Neural progenitor cell (in vitro differentiated cells): ENCODE measurements at regions not wholly inside any gene's neighbourhood (a gene's known extent, or its start where the extent isn't known, plus 50 kb on each side); places are given as distances from the start of the nearest gene placed in this dataset.

Experiments
- DNase-seq: peaks from one replicate; pipeline ENCODE4 v3.0.0-alpha.2; 2016; ENCODE audit warnings: low spot score
- H2AFZ ChIP-seq: fragments of 200-600 bp; sonication (generic); replicated peaks from 2 replicates; pipeline ENCODE4 v1.6.1; 2016; ENCODE audit warnings: antibody characterized with exemption
- H3F3A ChIP-seq: fragments of 200-600 bp; sonication (generic); 2 replicates; pipeline ENCODE4 v1.6.1; 2016; ENCODE audit warnings: antibody characterized with exemption, low read depth
- H3K27ac ChIP-seq: fragments of 200-600 bp; sonication (generic); 2 replicates; pipeline ENCODE4 v1.5.1; 2016; ENCODE audit warnings: mild to moderate bottlenecking
- H3K27me3 ChIP-seq: fragments of 200-600 bp; sonication (generic); 2 replicates; pipeline ENCODE4 v1.6.1; 2016; ENCODE audit warnings: mild to moderate bottlenecking, moderate library complexity
- H3K36me3 ChIP-seq: fragments of 200-600 bp; sonication (generic); 2 replicates; pipeline ENCODE4 v1.5.1; 2016
- H3K4me1 ChIP-seq: fragments of 200-600 bp; sonication (generic); 2 replicates; pipeline ENCODE4 v1.6.1; 2016; ENCODE audit warnings: mixed run types
- H3K4me2 ChIP-seq: fragments of 200-600 bp; sonication (generic); 2 replicates; pipeline ENCODE4 v1.6.1; 2016
- H3K4me3 ChIP-seq: fragments of 200-600 bp; sonication (generic); 2 replicates; pipeline ENCODE4 v1.5.1; 2016
- H3K79me2 ChIP-seq: fragments of 200-600 bp; sonication (generic); 2 replicates; pipeline ENCODE4 v1.6.1; 2016; ENCODE audit warnings: low read depth
- H3K9ac ChIP-seq: fragments of 200-600 bp; sonication (generic); 2 replicates; pipeline ENCODE4 v1.6.1; 2016
- H3K9me3 ChIP-seq: fragments of 200-600 bp; sonication (generic); 2 replicates; pipeline ENCODE4 v1.5.1; 2016; ENCODE audit warnings: low read depth
- H4K20me1 ChIP-seq: fragments of 200-600 bp; sonication (generic); 2 replicates; pipeline ENCODE4 v1.6.1; 2016; ENCODE audit warnings: low read depth
- H3K27ac Mint-ChIP-seq: 3 replicates; pipeline ENCODE4 v1.8.0; 2021; ENCODE audit warnings: mixed read lengths
- H3K27me3 Mint-ChIP-seq: 2 replicates; pipeline ENCODE4 v1.8.0; 2022; ENCODE audit warnings: low read depth, mild to moderate bottlenecking, inconsistent platforms, moderate library complexity, mixed read lengths; ENCODE audit not compliant: insufficient read depth
- H3K36me3 Mint-ChIP-seq: 3 replicates; pipeline ENCODE4 v1.8.0; 2021; ENCODE audit warnings: mixed read lengths
- H3K4me1 Mint-ChIP-seq: 3 replicates; pipeline ENCODE4 v1.8.0; 2021; ENCODE audit warnings: mixed read lengths
- H3K4me3 Mint-ChIP-seq: 3 replicates; pipeline ENCODE4 v1.8.0; 2021; ENCODE audit warnings: mild to moderate bottlenecking, moderate library complexity, mixed read lengths
- H3K9me3 Mint-ChIP-seq: 3 replicates; pipeline ENCODE4 v1.8.0; 2020; ENCODE audit warnings: mixed read lengths
- EZH2 ChIP-seq: fragments of 200-600 bp; sonication (generic); IDR thresholded peaks from 2 replicates; pipeline ENCODE4 v1.6.1; 2017; ENCODE audit warnings: antibody characterized with exemption, mild to moderate bottlenecking, moderate library complexity
- EZH2phosphoT487 ChIP-seq: fragments of 200-600 bp; sonication (generic); IDR thresholded peaks from 2 replicates; pipeline ENCODE4 v1.6.1; 2017; ENCODE audit warnings: antibody characterized with exemption
- TF ChIP-seq, protein P1 (sequence below): fragments of 200-600 bp; sonication (generic); IDR thresholded peaks from 2 replicates; pipeline ENCODE4 v1.5.1; 2017; ENCODE audit warnings: antibody characterized with exemption, mild to moderate bottlenecking

GRCh38 chr14:104263675-104264358 is 125.4 kb downstream of the KIF26A start:
- H3K27ac ChIP-seq = no peak overlapping the region
- no peak for DNase-seq

GRCh38 chr14:104264495-104265265 is 126.3 kb downstream of the KIF26A start:
- Histone ChIP-seq H3K36me3 (no peaks in the 10 kb centered on the region), H3F3A (no peaks in the 10 kb centered on the region), H3K4me3 (no peak overlapping the region), H3K27ac (no peak overlapping the region), H3K9me3 (no peaks in the 10 kb centered on the region), H3K27me3 (no peaks in the 10 kb centered on the region), H3K79me2 (no peaks in the 10 kb centered on the region), H3K4me2 (no peak overlapping the region), H4K20me1 (no peaks in the 10 kb centered on the region), H2AFZ (no peak overlapping the region), H3K4me1 (no peaks in the 10 kb centered on the region), H3K9ac (no peak overlapping the region)
- Mint-ChIP-seq H3K4me3 (no peak overlapping the region), H3K4me1 (peaks cover 14% of the 10 kb centered on the region), H3K36me3 (no peaks in the 10 kb centered on the region), H3K9me3 (peaks cover 4% of the 10 kb centered on the region), H3K27me3 (peaks cover 7% of the 10 kb centered on the region), H3K27ac (no peak overlapping the region)
- TF ChIP-seq EZH2 = no peak
- TF ChIP-seq, protein P1, sequence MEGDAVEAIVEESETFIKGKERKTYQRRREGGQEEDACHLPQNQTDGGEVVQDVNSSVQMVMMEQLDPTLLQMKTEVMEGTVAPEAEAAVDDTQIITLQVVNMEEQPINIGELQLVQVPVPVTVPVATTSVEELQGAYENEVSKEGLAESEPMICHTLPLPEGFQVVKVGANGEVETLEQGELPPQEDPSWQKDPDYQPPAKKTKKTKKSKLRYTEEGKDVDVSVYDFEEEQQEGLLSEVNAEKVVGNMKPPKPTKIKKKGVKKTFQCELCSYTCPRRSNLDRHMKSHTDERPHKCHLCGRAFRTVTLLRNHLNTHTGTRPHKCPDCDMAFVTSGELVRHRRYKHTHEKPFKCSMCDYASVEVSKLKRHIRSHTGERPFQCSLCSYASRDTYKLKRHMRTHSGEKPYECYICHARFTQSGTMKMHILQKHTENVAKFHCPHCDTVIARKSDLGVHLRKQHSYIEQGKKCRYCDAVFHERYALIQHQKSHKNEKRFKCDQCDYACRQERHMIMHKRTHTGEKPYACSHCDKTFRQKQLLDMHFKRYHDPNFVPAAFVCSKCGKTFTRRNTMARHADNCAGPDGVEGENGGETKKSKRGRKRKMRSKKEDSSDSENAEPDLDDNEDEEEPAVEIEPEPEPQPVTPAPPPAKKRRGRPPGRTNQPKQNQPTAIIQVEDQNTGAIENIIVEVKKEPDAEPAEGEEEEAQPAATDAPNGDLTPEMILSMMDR = no peak
- no peak for TF ChIP-seq EZH2phosphoT487
- no peak for DNase-seq

More at GRCh38 chr14:104263675-104264358, 125.4 kb downstream of the KIF26A start:
- Histone ChIP-seq H3K4me2 (no peak overlapping the region), H3K36me3 (no peaks in the 10 kb centered on the region), H3K4me1 (no peaks in the 10 kb centered on the region), H4K20me1 (no peaks in the 10 kb centered on the region), H3K9ac (no peak overlapping the region), H2AFZ (no peak overlapping the region), H3K9me3 (no peaks in the 10 kb centered on the region), H3K4me3 (no peak overlapping the region), H3F3A (no peaks in the 10 kb centered on the region), H3K79me2 (no peaks in the 10 kb centered on the region), H3K27me3 (no peaks in the 10 kb centered on the region)
- Mint-ChIP-seq H3K27ac (peak overlapping the region; percentile 50), H3K9me3 (peaks cover 6% of the 10 kb centered on the region), H3K4me1 (peaks cover 5% of the 10 kb centered on the region), H3K4me3 (no peak overlapping the region), H3K27me3 (peaks cover 5% of the 10 kb centered on the region), H3K36me3 (no peaks in the 10 kb centered on the region)
- no peak for TF ChIP-seq EZH2
- TF ChIP-seq, protein P1 = no peak
- TF ChIP-seq EZH2phosphoT487 = no peak

DNA sequence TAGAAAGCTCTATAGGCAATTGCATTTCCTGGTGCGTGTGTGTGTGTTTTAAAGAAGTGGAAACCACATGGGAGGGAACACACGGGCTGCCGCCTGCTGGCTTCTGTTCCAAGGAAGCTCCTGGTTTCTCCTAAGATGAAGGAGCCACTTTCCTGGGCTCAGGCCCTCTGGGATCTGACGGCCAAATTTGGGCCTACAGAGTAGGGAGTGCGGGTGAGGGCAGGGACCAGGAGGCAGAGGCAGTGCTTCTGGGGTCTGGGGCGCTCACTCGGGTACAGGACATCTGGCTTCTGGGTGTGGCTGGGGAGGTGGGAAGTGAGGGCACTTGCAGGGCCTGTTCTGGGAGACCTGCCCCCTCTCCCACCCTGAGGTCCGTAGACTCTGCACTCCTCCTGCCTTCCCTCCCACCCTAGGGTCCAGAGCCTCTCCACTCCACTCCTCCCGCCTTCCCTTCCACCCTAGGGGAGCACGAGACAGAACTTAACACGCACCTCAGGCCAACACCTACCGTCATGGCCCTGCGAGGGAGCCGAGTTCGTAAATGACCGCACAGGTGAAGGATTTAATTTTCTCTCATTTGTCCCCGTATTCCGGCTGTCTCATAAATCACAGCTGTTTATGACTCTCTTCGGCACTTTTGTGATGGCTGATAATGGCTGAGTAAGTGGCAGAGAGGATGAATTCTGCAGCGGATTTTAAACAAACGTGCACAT is 127.7 kb downstream of the KIF26A start:
- Mint-ChIP-seq H3K27ac (no peak overlapping the region), H3K4me3 (no peak overlapping the region), H3K9me3 (peaks cover 2% of the 10 kb centered on the region), H3K27me3 (peaks cover 7% of the 10 kb centered on the region), H3K36me3 (no peaks in the 10 kb centered on the region), H3K4me1 (peaks cover 16% of the 10 kb centered on the region)
- no peak overlapping the region for H3K4me3 ChIP-seq
- H3K9me3 ChIP-seq = no peaks in the 10 kb centered on the region
- TF ChIP-seq, protein P1 = no peak
- TF ChIP-seq EZH2 = no peak
- TF ChIP-seq EZH2phosphoT487 = no peak
- H3K36me3 ChIP-seq = no peaks in the 10 kb centered on the region
- no peaks in the 10 kb centered on the region for H3F3A ChIP-seq
- H2AFZ ChIP-seq = no peak overlapping the region
- no peaks in the 10 kb centered on the region for H3K79me2 ChIP-seq
- H3K4me2 ChIP-seq = no peak overlapping the region
- H3K4me1 ChIP-seq = no peaks in the 10 kb centered on the region
- DNase-seq = no peak
- no peak overlapping the region for H3K9ac ChIP-seq
- no peaks in the 10 kb centered on the region for H4K20me1 ChIP-seq
- no peak overlapping the region for H3K27ac ChIP-seq
- no peaks in the 10 kb centered on the region for H3K27me3 ChIP-seq
